SK-N-SH (cell line): ENCODE measurements at regions not wholly inside any gene's neighbourhood (a gene's known extent, or its start where the extent isn't known, plus 50 kb on each side); places are given as distances from the start of the nearest gene placed in this dataset.

Experiments
- CTCF ChIA-PET: fragments of 300-600, 350-600 bp; formaldehyde crosslinking; extraction: SDS; loops from one replicate; lab custom pipeline; 2021; lab: Yijun Ruan, JAX
- POLR2A ChIA-PET: fragments of 350-600 bp; sonication (Branson Sonifier 250); formaldehyde crosslinking; extraction: SDS; loops from one replicate; lab custom pipeline; 2020; ENCODE audit warnings: antibody characterized with exemption, inconsistent platforms; lab: Yijun Ruan, JAX
- DNase-seq: peaks from one replicate; pipeline ENCODE4 v3.0.0; 2012
- H2AFZ ChIP-seq: fragments of 200-600 bp; sonication (generic); 2 replicates; pipeline ENCODE4 v1.8.1; 2016; ENCODE audit warnings: antibody characterized with exemption, mild to moderate bottlenecking, low read depth
- H3F3A ChIP-seq: fragments of 200-600 bp; sonication (generic); replicated peaks from 2 replicates; pipeline ENCODE3; 2016; ENCODE audit warnings: antibody characterized with exemption, mild to moderate bottlenecking; ENCODE audit not compliant: insufficient read depth
- H3K27ac ChIP-seq, 2 experiments: fragments of 200-500 bp in 1 of 2; fragments of 200-600 bp in 1 of 2; sonication (Bioruptor generic) in 1 of 2; sonication (generic), shearing (Covaris generic) in 1 of 2; 2 replicates each; pipeline versions ENCODE4 v1.5.1 to v1.6.1; 2014 to 2016; ENCODE audit warnings: low read depth in 2 of 2, inconsistent platforms in 1 of 2, low read length in 1 of 2, mild to moderate bottlenecking in 1 of 2, mixed read lengths in 1 of 2
- H3K27me3 ChIP-seq: fragments of 200-600 bp; sonication (generic), shearing (Covaris generic); 2 replicates; pipeline ENCODE4 v1.6.1; 2016; ENCODE audit warnings: mixed run types; ENCODE audit not compliant: insufficient read depth
- H3K36me3 ChIP-seq, 2 experiments: fragments of 200-500 bp in 1 of 2; fragments of 200-600 bp in 1 of 2; sonication (Bioruptor generic) in 1 of 2; sonication (generic) in 1 of 2; replicated peaks in 1 of 2; 2 replicates each; pipeline versions ENCODE3 to v1.5.1; 2014 to 2016; ENCODE audit warnings: low read length in 1 of 2, mild to moderate bottlenecking in 1 of 2; ENCODE audit not compliant: insufficient read depth in 2 of 2, control insufficient read depth in 1 of 2
- H3K4me1 ChIP-seq, 2 experiments: fragments of 200-500 bp in 1 of 2; fragments of 200-600 bp in 1 of 2; sonication (Bioruptor generic) in 1 of 2; sonication (generic), shearing (Covaris generic) in 1 of 2; 2 replicates each; pipeline versions ENCODE4 v1.5.1 to v1.6.1; 2014 to 2016; ENCODE audit warnings: low read depth in 1 of 2, low read length in 1 of 2, mixed run types in 1 of 2; ENCODE audit not compliant: insufficient read depth in 2 of 2, control insufficient read depth in 1 of 2
- H3K4me2 ChIP-seq: fragments of 200-600 bp; sonication (generic), shearing (Covaris generic); 2 replicates; pipeline ENCODE4 v1.6.1; 2017; ENCODE audit warnings: mixed run types
- H3K4me3 ChIP-seq, 2 experiments: fragments of 200-500 bp in 1 of 2; fragments of 200-600 bp in 1 of 2; sonication (Bioruptor generic) in 1 of 2; sonication (generic), shearing (Covaris generic) in 1 of 2; 2 replicates each; pipeline versions ENCODE4 v1.5.1 to v1.8.1; 2014 to 2016; ENCODE audit warnings: low read depth in 2 of 2, inconsistent platforms in 1 of 2, low read length in 1 of 2, mild to moderate bottlenecking in 1 of 2, mixed read lengths in 1 of 2, moderate library complexity in 1 of 2
- H3K79me2 ChIP-seq: fragments of 200-600 bp; sonication (generic); 2 replicates; pipeline ENCODE4 v1.8.1; 2017; ENCODE audit warnings: mild to moderate bottlenecking; ENCODE audit not compliant: insufficient read depth
- H3K9ac ChIP-seq: fragments of 200-600 bp; sonication (generic); 2 replicates; pipeline ENCODE4 v1.6.1; 2017; ENCODE audit warnings: mixed run types
- H3K9me2 ChIP-seq: fragments of 200-600 bp; sonication (generic); 2 replicates; pipeline ENCODE4 v1.6.1; 2017; ENCODE audit warnings: mixed run types
- H3K9me3 ChIP-seq: fragments of 200-600 bp; sonication (generic); 2 replicates; pipeline ENCODE4 v1.6.1; 2017; ENCODE audit warnings: mixed run types, mild to moderate bottlenecking, moderate library complexity
- H4K20me1 ChIP-seq: fragments of 200-600 bp; sonication (generic); 2 replicates; pipeline ENCODE4 v1.6.1; 2017; ENCODE audit warnings: mild to moderate bottlenecking, mixed run types; ENCODE audit not compliant: insufficient read depth
- CTCF ChIP-seq: fragments of 200-600 bp; sonication (generic); IDR thresholded peaks from 2 replicates; pipeline ENCODE4 v1.6.1; 2017; ENCODE audit warnings: antibody characterized with exemption, mild to moderate bottlenecking, moderate library complexity
- ELF1 ChIP-seq: IDR thresholded peaks from 2 replicates; pipeline ENCODE4 v1.4.0; 2012
- FOSL2 ChIP-seq: IDR thresholded peaks from 2 replicates; pipeline ENCODE4 v1.4.0; 2012; ENCODE audit warnings: low read depth, mild to moderate bottlenecking, moderate library complexity, borderline replicate concordance
- GATA2 ChIP-seq: sonication (generic); formaldehyde crosslinking; IDR thresholded peaks from 2 replicates; pipeline ENCODE4 v1.5.0; 2020; ENCODE audit warnings: mild to moderate bottlenecking, missing genetic modification reagents
- IRF3 ChIP-seq: fragments of 150-350 bp; IDR thresholded peaks from 2 replicates; pipeline ENCODE4 v1.6.1; 2016; ENCODE audit warnings: mild to moderate bottlenecking, low read depth, low read length
- JUND ChIP-seq: IDR thresholded peaks from 2 replicates; pipeline ENCODE4 v1.4.0; 2012
- RAD21 ChIP-seq: IDR thresholded peaks from 2 replicates; pipeline ENCODE4 v1.6.1; 2012; ENCODE audit warnings: mild to moderate bottlenecking, low read length
- RCOR1 ChIP-seq: fragments of 150-350 bp; IDR thresholded peaks from 2 replicates; pipeline ENCODE4 v1.6.1; 2017; ENCODE audit warnings: antibody characterized with exemption, low read length
- RFX5 ChIP-seq: IDR thresholded peaks from 2 replicates; pipeline ENCODE4 v1.6.1; 2012; ENCODE audit warnings: mild to moderate bottlenecking, improper control_type of control experiment, low read length
- SIN3A ChIP-seq: IDR thresholded peaks from 2 replicates; pipeline ENCODE4 v1.6.1; 2012; ENCODE audit warnings: low read depth, mild to moderate bottlenecking, low read length, moderate library complexity, borderline replicate concordance
- SMC3 ChIP-seq: IDR thresholded peaks from 2 replicates; pipeline ENCODE4 v1.6.1; 2012; ENCODE audit warnings: low read depth, low read length, improper control_type of control experiment
- TCF12 ChIP-seq: IDR thresholded peaks from 2 replicates; pipeline ENCODE4 v1.4.0; 2012
- WGBS: methylation state at CpG from one replicate; pipeline ENCODE4 v1.1.6; 2017; ENCODE audit warnings: low lambda C conversion rate; 5-methylcytosine and 5-hydroxymethylcytosine counted together
- TF ChIP-seq, protein P1 (sequence below): fragments of 150-350 bp; IDR thresholded peaks from 2 replicates; pipeline ENCODE4 v1.6.1; 2017; ENCODE audit warnings: antibody characterized with exemption, low read length, low read depth, borderline replicate concordance
- TF ChIP-seq, protein P2 (sequence below): IDR thresholded peaks from 2 replicates; pipeline ENCODE4 v1.6.1; 2012; ENCODE audit warnings: mild to moderate bottlenecking, low read depth, low read length, moderate library complexity
- TF ChIP-seq, protein P3 (sequence below): IDR thresholded peaks from 2 replicates; pipeline ENCODE4 v1.4.0; 2012; ENCODE audit warnings: low read depth, borderline replicate concordance

DNA sequence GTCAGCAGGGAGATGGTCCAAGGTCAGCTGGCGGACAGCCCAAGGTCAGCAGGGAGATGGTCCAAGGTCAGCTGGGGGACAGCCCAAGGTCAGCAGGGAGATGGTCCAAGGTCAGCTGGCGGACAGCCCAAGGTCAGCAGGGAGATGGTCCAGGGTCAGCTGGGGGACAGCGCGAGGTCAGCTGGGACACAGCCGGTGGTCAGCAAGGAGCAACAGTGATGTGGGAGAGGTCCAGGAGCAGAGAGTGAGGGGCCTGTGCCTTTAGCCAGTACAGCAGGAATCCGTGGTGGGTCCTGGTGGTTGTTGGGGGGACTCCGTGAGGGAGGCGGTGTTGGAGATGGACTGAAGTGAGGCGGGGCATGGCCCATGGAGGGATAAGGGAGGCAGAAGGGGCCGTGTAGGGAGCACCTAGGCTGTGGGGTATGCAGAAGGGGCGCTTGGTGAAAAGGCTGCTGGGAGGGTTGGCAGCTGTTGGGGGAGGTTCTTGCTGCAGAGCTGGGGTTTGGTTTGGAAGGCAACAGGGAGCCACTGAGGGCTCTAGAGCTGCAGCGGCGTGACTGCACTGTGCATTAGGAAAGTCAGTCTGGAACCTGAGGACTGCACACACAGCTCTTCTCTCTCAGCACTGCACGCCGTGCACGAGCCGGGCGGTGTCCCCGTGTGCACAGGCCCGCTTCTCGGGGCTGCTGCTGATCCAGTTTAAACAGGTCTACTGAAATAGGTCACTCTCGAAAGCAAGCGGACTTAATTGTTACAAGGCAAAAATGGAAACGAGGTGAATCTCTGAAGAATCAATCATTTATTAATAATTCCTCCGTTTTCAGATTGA, 76.2 kb upstream of the HDAC4 start:
- H3K9ac ChIP-seq, result no peak overlapping the region
- ChIA-PET CTCF (interaction anchor here (1.4 kb wide), 1 partner anchor 471 kb away, joined by 3 read pairs; no protein-coding TSS in a partner anchor), POLR2A (no interaction called here)
- H3F3A ChIP-seq, result no peaks in the 10 kb centered on the region
- no peak overlapping the region for H3K4me2 ChIP-seq
- H4K20me1 ChIP-seq, result no peaks in the 10 kb centered on the region
- no peak for TF ChIP-seq SIN3A
- H3K79me2 ChIP-seq, result no peaks in the 10 kb centered on the region
- H3K4me1 ChIP-seq, result no peaks in the 10 kb centered on the region
- H3K36me3 ChIP-seq, result no peaks in the 10 kb centered on the region
- no peak overlapping the region for H3K4me3 ChIP-seq
- no peaks in the 10 kb centered on the region for H3K27me3 ChIP-seq
- no peak for DNase-seq
- H3K27ac ChIP-seq, result no peak overlapping the region
- no peaks in the 10 kb centered on the region for H3K9me3 ChIP-seq
- no peak overlapping the region for H2AFZ ChIP-seq
- no peaks in the 10 kb centered on the region for H3K9me2 ChIP-seq
- 76% methylated on average over 23 of the region's 25 CpGs for WGBS

- Histone ChIP-seq H3K36me3 (no peaks in the 10 kb centered on the region), H3K9me3 (no peaks in the 10 kb centered on the region), H2AFZ (no peak overlapping the region), H4K20me1 (no peaks in the 10 kb centered on the region), H3K4me3 (no peak overlapping the region), H3F3A (no peaks in the 10 kb centered on the region), H3K79me2 (no peaks in the 10 kb centered on the region), H3K9ac (no peak overlapping the region), H3K9me2 (no peaks in the 10 kb centered on the region), H3K4me2 (no peak overlapping the region), H3K27me3 (no peaks in the 10 kb centered on the region), H3K4me1 (no peaks in the 10 kb centered on the region), H3K27ac (no peak overlapping the region)
- 36% methylated on average over 6 of the region's 14 CpGs for WGBS
- POLR2A ChIA-PET, result no interaction called here
- no peak for DNase-seq
- CTCF ChIA-PET, result interaction anchor here (1.4 kb wide), 1 partner anchor 472 kb away, joined by 3 read pairs; no protein-coding TSS in a partner anchor
- TF ChIP-seq RFX5 (no peak), JUND (no peak), ELF1 (no peak), FOSL2 (no peak), CTCF (no peak), RAD21 (no peak), SMC3 (no peak), TCF12 (no peak), GATA2 (CRISPR knock-in tag) (no peak), IRF3 (no peak), SIN3A (no peak), RCOR1 (no peak)
- TF ChIP-seq, protein P1, sequence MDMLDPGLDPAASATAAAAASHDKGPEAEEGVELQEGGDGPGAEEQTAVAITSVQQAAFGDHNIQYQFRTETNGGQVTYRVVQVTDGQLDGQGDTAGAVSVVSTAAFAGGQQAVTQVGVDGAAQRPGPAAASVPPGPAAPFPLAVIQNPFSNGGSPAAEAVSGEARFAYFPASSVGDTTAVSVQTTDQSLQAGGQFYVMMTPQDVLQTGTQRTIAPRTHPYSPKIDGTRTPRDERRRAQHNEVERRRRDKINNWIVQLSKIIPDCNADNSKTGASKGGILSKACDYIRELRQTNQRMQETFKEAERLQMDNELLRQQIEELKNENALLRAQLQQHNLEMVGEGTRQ, result no peak
- TF ChIP-seq, protein P2, sequence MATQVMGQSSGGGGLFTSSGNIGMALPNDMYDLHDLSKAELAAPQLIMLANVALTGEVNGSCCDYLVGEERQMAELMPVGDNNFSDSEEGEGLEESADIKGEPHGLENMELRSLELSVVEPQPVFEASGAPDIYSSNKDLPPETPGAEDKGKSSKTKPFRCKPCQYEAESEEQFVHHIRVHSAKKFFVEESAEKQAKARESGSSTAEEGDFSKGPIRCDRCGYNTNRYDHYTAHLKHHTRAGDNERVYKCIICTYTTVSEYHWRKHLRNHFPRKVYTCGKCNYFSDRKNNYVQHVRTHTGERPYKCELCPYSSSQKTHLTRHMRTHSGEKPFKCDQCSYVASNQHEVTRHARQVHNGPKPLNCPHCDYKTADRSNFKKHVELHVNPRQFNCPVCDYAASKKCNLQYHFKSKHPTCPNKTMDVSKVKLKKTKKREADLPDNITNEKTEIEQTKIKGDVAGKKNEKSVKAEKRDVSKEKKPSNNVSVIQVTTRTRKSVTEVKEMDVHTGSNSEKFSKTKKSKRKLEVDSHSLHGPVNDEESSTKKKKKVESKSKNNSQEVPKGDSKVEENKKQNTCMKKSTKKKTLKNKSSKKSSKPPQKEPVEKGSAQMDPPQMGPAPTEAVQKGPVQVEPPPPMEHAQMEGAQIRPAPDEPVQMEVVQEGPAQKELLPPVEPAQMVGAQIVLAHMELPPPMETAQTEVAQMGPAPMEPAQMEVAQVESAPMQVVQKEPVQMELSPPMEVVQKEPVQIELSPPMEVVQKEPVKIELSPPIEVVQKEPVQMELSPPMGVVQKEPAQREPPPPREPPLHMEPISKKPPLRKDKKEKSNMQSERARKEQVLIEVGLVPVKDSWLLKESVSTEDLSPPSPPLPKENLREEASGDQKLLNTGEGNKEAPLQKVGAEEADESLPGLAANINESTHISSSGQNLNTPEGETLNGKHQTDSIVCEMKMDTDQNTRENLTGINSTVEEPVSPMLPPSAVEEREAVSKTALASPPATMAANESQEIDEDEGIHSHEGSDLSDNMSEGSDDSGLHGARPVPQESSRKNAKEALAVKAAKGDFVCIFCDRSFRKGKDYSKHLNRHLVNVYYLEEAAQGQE, result no peak
- TF ChIP-seq, protein P3, sequence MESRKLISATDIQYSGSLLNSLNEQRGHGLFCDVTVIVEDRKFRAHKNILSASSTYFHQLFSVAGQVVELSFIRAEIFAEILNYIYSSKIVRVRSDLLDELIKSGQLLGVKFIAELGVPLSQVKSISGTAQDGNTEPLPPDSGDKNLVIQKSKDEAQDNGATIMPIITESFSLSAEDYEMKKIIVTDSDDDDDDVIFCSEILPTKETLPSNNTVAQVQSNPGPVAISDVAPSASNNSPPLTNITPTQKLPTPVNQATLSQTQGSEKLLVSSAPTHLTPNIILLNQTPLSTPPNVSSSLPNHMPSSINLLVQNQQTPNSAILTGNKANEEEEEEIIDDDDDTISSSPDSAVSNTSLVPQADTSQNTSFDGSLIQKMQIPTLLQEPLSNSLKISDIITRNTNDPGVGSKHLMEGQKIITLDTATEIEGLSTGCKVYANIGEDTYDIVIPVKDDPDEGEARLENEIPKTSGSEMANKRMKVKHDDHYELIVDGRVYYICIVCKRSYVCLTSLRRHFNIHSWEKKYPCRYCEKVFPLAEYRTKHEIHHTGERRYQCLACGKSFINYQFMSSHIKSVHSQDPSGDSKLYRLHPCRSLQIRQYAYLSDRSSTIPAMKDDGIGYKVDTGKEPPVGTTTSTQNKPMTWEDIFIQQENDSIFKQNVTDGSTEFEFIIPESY, result no peak
Observed at GRCh38 chr2:239476029-239476756, 75.4 kb upstream of the HDAC4 start.
